Neural progenitor cell (in vitro differentiated cells): ENCODE measurements at regions not wholly inside any gene's neighbourhood (a gene's known extent, or its start where the extent isn't known, plus 50 kb on each side); places are given as distances from the start of the nearest gene placed in this dataset.

Experiments used
- DNase-seq: peaks from one replicate; pipeline ENCODE4 v3.0.0-alpha.2; 2016; ENCODE audit warnings: low spot score
- H2AFZ ChIP-seq: fragments of 200-600 bp; sonication (generic); replicated peaks from 2 replicates; pipeline ENCODE4 v1.6.1; 2016; ENCODE audit warnings: antibody characterized with exemption
- H3F3A ChIP-seq: fragments of 200-600 bp; sonication (generic); 2 replicates; pipeline ENCODE4 v1.6.1; 2016; ENCODE audit warnings: antibody characterized with exemption, low read depth
- H3K27ac ChIP-seq: fragments of 200-600 bp; sonication (generic); 2 replicates; pipeline ENCODE4 v1.5.1; 2016; ENCODE audit warnings: mild to moderate bottlenecking
- H3K27me3 ChIP-seq: fragments of 200-600 bp; sonication (generic); 2 replicates; pipeline ENCODE4 v1.6.1; 2016; ENCODE audit warnings: mild to moderate bottlenecking, moderate library complexity
- H3K36me3 ChIP-seq: fragments of 200-600 bp; sonication (generic); 2 replicates; pipeline ENCODE4 v1.5.1; 2016
- H3K4me1 ChIP-seq: fragments of 200-600 bp; sonication (generic); 2 replicates; pipeline ENCODE4 v1.6.1; 2016; ENCODE audit warnings: mixed run types
- H3K4me2 ChIP-seq: fragments of 200-600 bp; sonication (generic); 2 replicates; pipeline ENCODE4 v1.6.1; 2016
- H3K4me3 ChIP-seq: fragments of 200-600 bp; sonication (generic); 2 replicates; pipeline ENCODE4 v1.5.1; 2016
- H3K79me2 ChIP-seq: fragments of 200-600 bp; sonication (generic); 2 replicates; pipeline ENCODE4 v1.6.1; 2016; ENCODE audit warnings: low read depth
- H3K9ac ChIP-seq: fragments of 200-600 bp; sonication (generic); 2 replicates; pipeline ENCODE4 v1.6.1; 2016
- H3K9me3 ChIP-seq: fragments of 200-600 bp; sonication (generic); 2 replicates; pipeline ENCODE4 v1.5.1; 2016; ENCODE audit warnings: low read depth
- H4K20me1 ChIP-seq: fragments of 200-600 bp; sonication (generic); 2 replicates; pipeline ENCODE4 v1.6.1; 2016; ENCODE audit warnings: low read depth
- H3K27ac Mint-ChIP-seq: 3 replicates; pipeline ENCODE4 v1.8.0; 2021; ENCODE audit warnings: mixed read lengths
- H3K27me3 Mint-ChIP-seq: 2 replicates; pipeline ENCODE4 v1.8.0; 2022; ENCODE audit warnings: low read depth, mild to moderate bottlenecking, inconsistent platforms, moderate library complexity, mixed read lengths; ENCODE audit not compliant: insufficient read depth
- H3K36me3 Mint-ChIP-seq: 3 replicates; pipeline ENCODE4 v1.8.0; 2021; ENCODE audit warnings: mixed read lengths
- H3K4me1 Mint-ChIP-seq: 3 replicates; pipeline ENCODE4 v1.8.0; 2021; ENCODE audit warnings: mixed read lengths
- H3K4me3 Mint-ChIP-seq: 3 replicates; pipeline ENCODE4 v1.8.0; 2021; ENCODE audit warnings: mild to moderate bottlenecking, moderate library complexity, mixed read lengths
- H3K9me3 Mint-ChIP-seq: 3 replicates; pipeline ENCODE4 v1.8.0; 2020; ENCODE audit warnings: mixed read lengths
- CTCF ChIP-seq: fragments of 200-600 bp; sonication (generic); IDR thresholded peaks from 2 replicates; pipeline ENCODE4 v1.5.1; 2017; ENCODE audit warnings: antibody characterized with exemption, mild to moderate bottlenecking
- EZH2 ChIP-seq: fragments of 200-600 bp; sonication (generic); IDR thresholded peaks from 2 replicates; pipeline ENCODE4 v1.6.1; 2017; ENCODE audit warnings: antibody characterized with exemption, mild to moderate bottlenecking, moderate library complexity
- EZH2phosphoT487 ChIP-seq: fragments of 200-600 bp; sonication (generic); IDR thresholded peaks from 2 replicates; pipeline ENCODE4 v1.6.1; 2017; ENCODE audit warnings: antibody characterized with exemption

- H3K4me2 ChIP-seq = no peak overlapping the region
- H3K36me3 Mint-ChIP-seq = peaks cover 66% of the 10 kb centered on the region
These were observed 231.3 kb upstream of the STK26 start for GRCh38 chrX:131791608-131792355.

GRCh38 chrX:131792356-131792749 lies 230.7 kb upstream of the STK26 start:
- peaks cover 3% of the 10 kb centered on the region for H3K79me2 ChIP-seq
- H3K4me3 Mint-ChIP-seq = no peak overlapping the region
- no peak overlapping the region for H3K4me2 ChIP-seq
- H3K36me3 ChIP-seq = peaks cover 22% of the 10 kb centered on the region
- H3K27me3 Mint-ChIP-seq = peaks cover 5% of the 10 kb centered on the region
- H3K4me1 Mint-ChIP-seq = no peaks in the 10 kb centered on the region
- H3K27ac Mint-ChIP-seq = no peak overlapping the region
- TF ChIP-seq EZH2 = no peak
- TF ChIP-seq CTCF = no peak
- TF ChIP-seq EZH2phosphoT487 = no peak
- H3K9me3 Mint-ChIP-seq = no peaks in the 10 kb centered on the region
- H3K36me3 Mint-ChIP-seq = peaks cover 66% of the 10 kb centered on the region
- no peaks in the 10 kb centered on the region for H3F3A ChIP-seq
- H3K9ac ChIP-seq = no peak overlapping the region
- H3K9me3 ChIP-seq = no peaks in the 10 kb centered on the region
- DNase-seq = no peak
- no peaks in the 10 kb centered on the region for H4K20me1 ChIP-seq
- no peaks in the 10 kb centered on the region for H3K27me3 ChIP-seq
- H3K27ac ChIP-seq = no peak overlapping the region
- no peaks in the 10 kb centered on the region for H3K4me1 ChIP-seq
- H2AFZ ChIP-seq = no peak overlapping the region
- H3K4me3 ChIP-seq = no peak overlapping the region

More at GRCh38 chrX:131791608-131792355, 231.3 kb upstream of the STK26 start:
- Histone ChIP-seq H3K36me3 (peaks cover 16% of the 10 kb centered on the region), H3K4me1 (no peaks in the 10 kb centered on the region), H3K27ac (no peak overlapping the region), H3K9me3 (no peaks in the 10 kb centered on the region), H3K79me2 (peaks cover under 1% of the 10 kb centered on the region), H4K20me1 (no peaks in the 10 kb centered on the region), H3K9ac (no peak overlapping the region), H3F3A (no peaks in the 10 kb centered on the region), H3K4me3 (no peak overlapping the region), H2AFZ (no peak overlapping the region), H3K27me3 (no peaks in the 10 kb centered on the region)
- TF ChIP-seq EZH2 (no peak), EZH2phosphoT487 (no peak), CTCF (no peak)
- no peak for DNase-seq
- H3K4me1 Mint-ChIP-seq = no peaks in the 10 kb centered on the region
- H3K9me3 Mint-ChIP-seq = no peaks in the 10 kb centered on the region
- H3K27ac Mint-ChIP-seq = no peak overlapping the region
- H3K4me3 Mint-ChIP-seq = no peak overlapping the region
- H3K27me3 Mint-ChIP-seq = peaks cover 5% of the 10 kb centered on the region

- Histone ChIP-seq H2AFZ (no peak overlapping the region), H3K4me1 (no peaks in the 10 kb centered on the region), H3K79me2 (peaks cover 3% of the 10 kb centered on the region), H3K27ac (no peak overlapping the region), H3K9me3 (no peaks in the 10 kb centered on the region), H4K20me1 (no peaks in the 10 kb centered on the region), H3F3A (no peaks in the 10 kb centered on the region), H3K4me2 (no peak overlapping the region), H3K27me3 (no peaks in the 10 kb centered on the region), H3K36me3 (peaks cover 22% of the 10 kb centered on the region), H3K4me3 (no peak overlapping the region), H3K9ac (no peak overlapping the region)
- no peak overlapping the region for H3K27ac Mint-ChIP-seq
- TF ChIP-seq EZH2phosphoT487 (no peak), EZH2 (no peak), CTCF (no peak)
- peaks cover 64% of the 10 kb centered on the region for H3K36me3 Mint-ChIP-seq
- no peak for DNase-seq
- H3K4me3 Mint-ChIP-seq = no peak overlapping the region
- H3K4me1 Mint-ChIP-seq = no peaks in the 10 kb centered on the region
- H3K9me3 Mint-ChIP-seq = no peaks in the 10 kb centered on the region
- peaks cover 5% of the 10 kb centered on the region for H3K27me3 Mint-ChIP-seq
These were observed 230.2 kb upstream of the STK26 start for GRCh38 chrX:131792789-131793462.
